GM23338 (cell line): ENCODE measurements at regions not wholly inside any gene's neighbourhood (a gene's known extent, or its start where the extent isn't known, plus 50 kb on each side); places are given as distances from the start of the nearest gene placed in this dataset.

ENCODE experiments used
- ATAC-seq: fragments of 200-7000 bp; cut with Tn5 transposase; 3 replicates; pipeline ENCODE4 v1.9.1; 2020
- DNase-seq: peaks from one replicate; pipeline ENCODE4 v3.0.0-alpha.2; 2015; ENCODE audit warnings: low spot score
- H2AFZ ChIP-seq: fragments of 200-600 bp; sonication (generic); 2 replicates; pipeline ENCODE4 v1.8.0; 2016; ENCODE audit warnings: antibody characterized with exemption, mild to moderate bottlenecking, moderate library complexity
- H3F3A ChIP-seq: fragments of 200-600 bp; sonication (generic); replicated peaks from 2 replicates; pipeline ENCODE4 v1.8.0; 2017; ENCODE audit warnings: antibody characterized with exemption, mixed run types, low read depth
- H3K27ac ChIP-seq: fragments of 200-600 bp; sonication (generic); 2 replicates; pipeline ENCODE4 v1.6.1; 2016; ENCODE audit warnings: low read depth
- H3K27me3 ChIP-seq: fragments of 200-600 bp; sonication (generic); 2 replicates; pipeline ENCODE4 v1.8.0; 2016; ENCODE audit warnings: mild to moderate bottlenecking, mixed run types, moderate library complexity; ENCODE audit not compliant: insufficient read depth
- H3K36me3 ChIP-seq: fragments of 200-600 bp; sonication (generic); 2 replicates; pipeline ENCODE4 v1.8.0; 2016; ENCODE audit warnings: mild to moderate bottlenecking; ENCODE audit not compliant: insufficient read depth
- H3K4me1 ChIP-seq: fragments of 200-600 bp; sonication (generic); 2 replicates; pipeline ENCODE4 v1.8.0; 2016; ENCODE audit warnings: mild to moderate bottlenecking, moderate library complexity; ENCODE audit not compliant: insufficient read depth
- H3K4me2 ChIP-seq: fragments of 200-600 bp; sonication (generic); 2 replicates; pipeline ENCODE4 v1.7.1; 2017; ENCODE audit warnings: mixed run types
- H3K4me3 ChIP-seq: fragments of 200-600 bp; sonication (generic); 2 replicates; pipeline ENCODE4 v1.6.1; 2016; ENCODE audit warnings: mixed run types
- H3K79me2 ChIP-seq: fragments of 200-600 bp; sonication (generic); replicated peaks from 2 replicates; pipeline ENCODE4 v1.8.0; 2017; ENCODE audit warnings: mild to moderate bottlenecking; ENCODE audit not compliant: insufficient read depth
- H3K9me2 ChIP-seq: fragments of 200-600 bp; sonication (generic); 2 replicates; pipeline ENCODE4 v1.8.0; 2017; ENCODE audit not compliant: insufficient read depth
- H4K20me1 ChIP-seq: fragments of 200-600 bp; sonication (generic); replicated peaks from 2 replicates; pipeline ENCODE4 v1.8.0; 2017; ENCODE audit warnings: mild to moderate bottlenecking; ENCODE audit not compliant: insufficient read depth
- H3K27ac Mint-ChIP-seq: 2 replicates; pipeline ENCODE4 v1.8.0; 2020; ENCODE audit warnings: inconsistent platforms, mild to moderate bottlenecking, moderate library complexity, mixed read lengths
- H3K27me3 Mint-ChIP-seq: 3 replicates; pipeline ENCODE4 v1.8.0; 2022; ENCODE audit warnings: low read depth, mild to moderate bottlenecking, moderate library complexity, mixed read lengths, inconsistent platforms; ENCODE audit not compliant: insufficient read depth, poor library complexity
- H3K36me3 Mint-ChIP-seq: 3 replicates; pipeline ENCODE4 v1.8.0; 2021; ENCODE audit warnings: low read depth, mild to moderate bottlenecking, inconsistent platforms, moderate library complexity, mixed read lengths
- H3K4me1 Mint-ChIP-seq: 3 replicates; pipeline ENCODE4 v1.8.0; 2020; ENCODE audit warnings: mild to moderate bottlenecking, inconsistent platforms, mixed read lengths
- H3K4me3 Mint-ChIP-seq: 3 replicates; pipeline ENCODE4 v1.8.0; 2021; ENCODE audit warnings: moderate library complexity, mild to moderate bottlenecking, inconsistent platforms, mixed read lengths
- H3K9me3 Mint-ChIP-seq: 3 replicates; pipeline ENCODE4 v1.8.0; 2020; ENCODE audit warnings: moderate library complexity, mild to moderate bottlenecking, inconsistent platforms, mixed read lengths
- CREB1 ChIP-seq: fragments of 250-450 bp; sonication (Bioruptor Pico); IDR thresholded peaks from 2 replicates; pipeline ENCODE4 v1.5.0; 2020; ENCODE audit warnings: low read depth, mild to moderate bottlenecking, moderate library complexity
- CTCF ChIP-seq, 2 experiments: fragments of 200-600 bp in 1 of 2; sonication (generic) in 1 of 2; conservative IDR thresholded peaks; 2 replicates each; pipeline versions ENCODE4 v1.5.1 to v1.6.1; 2016 to 2017; ENCODE audit warnings: antibody characterized with exemption in 2 of 2, low read depth in 2 of 2, mild to moderate bottlenecking in 2 of 2, moderate library complexity in 1 of 2
- ETS1 ChIP-seq: IDR thresholded peaks from 2 replicates; pipeline ENCODE4 v1.6.1; 2016; ENCODE audit warnings: antibody characterized with exemption
- EZH2 ChIP-seq: fragments of 200-600 bp; sonication (generic); IDR thresholded peaks from one replicate; pipeline ENCODE4 v1.8.0; 2017; ENCODE audit warnings: antibody characterized with exemption, mild to moderate bottlenecking, low read depth; ENCODE audit not compliant: unreplicated experiment
- EZH2phosphoT487 ChIP-seq: fragments of 200-600 bp; sonication (generic); IDR thresholded peaks from one replicate; pipeline ENCODE4 v1.8.1; 2018; ENCODE audit warnings: antibody characterized with exemption; ENCODE audit not compliant: unreplicated experiment
- JUNB ChIP-seq: IDR thresholded peaks from one replicate; pipeline ENCODE4 v1.6.1; 2016; ENCODE audit warnings: antibody characterized with exemption; ENCODE audit not compliant: unreplicated experiment
- NANOG ChIP-seq: IDR thresholded peaks from 2 replicates; pipeline ENCODE4 v1.6.1; 2016; ENCODE audit warnings: antibody characterized with exemption, borderline replicate concordance
- POLR2AphosphoS5 ChIP-seq: IDR thresholded peaks from 2 replicates; pipeline ENCODE4 v1.6.1; 2016; ENCODE audit warnings: antibody characterized with exemption, low read depth
- REST ChIP-seq: IDR thresholded peaks from one replicate; pipeline ENCODE4 v1.6.1; 2018; ENCODE audit warnings: antibody characterized with exemption; ENCODE audit not compliant: unreplicated experiment
- STAT1 ChIP-seq: IDR thresholded peaks from one replicate; pipeline ENCODE4 v1.6.1; 2016; ENCODE audit warnings: antibody characterized with exemption; ENCODE audit not compliant: unreplicated experiment
- ZNF114 ChIP-seq: fragments of 250-450 bp; sonication (Bioruptor Pico); IDR thresholded peaks from 2 replicates; pipeline ENCODE4 v1.5.0; 2020; ENCODE audit warnings: mild to moderate bottlenecking, moderate library complexity
- ZNF331 ChIP-seq: fragments of 250-450 bp; sonication (Bioruptor Pico); IDR thresholded peaks from 2 replicates; pipeline ENCODE4 v1.5.0; 2020; ENCODE audit warnings: low read depth, mild to moderate bottlenecking, moderate library complexity
- ZNF462 ChIP-seq: fragments of 250-450 bp; sonication (Bioruptor Pico); IDR thresholded peaks from 2 replicates; pipeline ENCODE4 v1.5.0; 2020; ENCODE audit warnings: mild to moderate bottlenecking, moderate library complexity

- Mint-ChIP-seq H3K27ac (no peak overlapping the region), H3K36me3 (peaks cover 36% of the 10 kb centered on the region), H3K27me3 (peaks cover 3% of the 10 kb centered on the region), H3K4me1 (peaks cover 20% of the 10 kb centered on the region), H3K9me3 (no peaks in the 10 kb centered on the region; the same call in 2 of the 3 replicates), H3K4me3 (no peak overlapping the region)
- Histone ChIP-seq H3F3A (peaks cover 11% of the 10 kb centered on the region; the same call in 1 of the 2 replicates), H3K9me2 (no peaks in the 10 kb centered on the region), H3K79me2 (peaks cover 46% of the 10 kb centered on the region), H3K4me3 (no peak overlapping the region), H3K36me3 (peaks cover 9% of the 10 kb centered on the region), H3K27me3 (no peaks in the 10 kb centered on the region), H3K4me1 (peaks cover 20% of the 10 kb centered on the region), H2AFZ (no peak overlapping the region), H4K20me1 (peaks cover 16% of the 10 kb centered on the region), H3K4me2 (no peak overlapping the region), H3K27ac (no peak overlapping the region)
- DNase-seq, result no peak
- TF ChIP-seq ZNF462 (CRISPR knock-in tag), result no peak
- no peak for TF ChIP-seq ZNF331
- no peak for TF ChIP-seq NANOG
- no peak for TF ChIP-seq ZNF114
- TF ChIP-seq POLR2AphosphoS5, result no peak
- no peak for TF ChIP-seq STAT1
- TF ChIP-seq JUNB, result no peak
- no peak for TF ChIP-seq REST
- TF ChIP-seq ETS1, result no peak
- no peak for TF ChIP-seq EZH2phosphoT487
- TF ChIP-seq CREB1, result no peak
- no peak for TF ChIP-seq EZH2
- TF ChIP-seq CTCF (conservative IDR thresholded peaks at IDR 0.05; ENCODE audit: low read depth in 2 of 2), result no peak
- ATAC-seq, result no peak
Observed at GRCh38 chr19:46947866-46948265, 71.8 kb upstream of the NPAS1 start.
